ENCODE measurements at regions not wholly inside any gene's neighbourhood (a gene's known extent, or its start where the extent isn't known, plus 50 kb on each side); places are given as distances from the start of the nearest gene placed in this dataset.

DNA sequence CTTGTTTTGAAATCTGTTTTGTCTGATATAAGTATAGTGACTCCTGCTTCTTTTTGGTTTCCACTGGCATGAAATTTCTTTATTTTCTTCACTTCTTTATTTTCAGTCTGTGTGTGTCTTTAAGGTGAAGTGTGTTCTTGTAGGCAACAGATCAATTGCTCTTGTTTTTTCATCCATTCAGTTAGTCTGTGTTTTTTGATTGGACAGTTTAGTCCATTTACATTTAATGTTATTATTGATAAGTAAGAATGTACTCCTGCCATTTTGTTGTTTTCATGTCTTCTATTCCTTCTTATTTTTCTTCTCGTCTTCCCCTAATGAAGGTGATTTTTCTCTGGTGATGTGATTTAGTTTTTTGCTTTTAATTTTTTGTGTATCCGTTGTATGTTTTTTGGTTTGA, 487.7 kb upstream of the PBX1 start:
- TF ChIP-seq CTCF (IDR thresholded peaks at IDR 0.05) (no peak), ZFX (IDR thresholded peaks at IDR 0.05; ENCODE audit: borderline replicate concordance) (no peak)

Measured in 22Rv1 (cell line).